ENCODE measurements at regions not wholly inside any gene's neighbourhood (a gene's known extent, or its start where the extent isn't known, plus 50 kb on each side); places are given as distances from the start of the nearest gene placed in this dataset.

- DNase-seq, result no peak
These were observed 72.9 kb downstream of the ZNF622 start for GRCh38 chr5:16392718-16393117.

GRCh38 chr5:16391858-16392649 lies 73.5 kb downstream of the ZNF622 start:
- no peak for DNase-seq

GRCh38 chr5:16390825-16391224 lies 74.8 kb downstream of the ZNF622 start:
- DNase-seq, result no peak

- DNase-seq, result no peak
These were observed 80.0 kb downstream of the ZNF622 start for GRCh38 chr5:16385516-16386090.

GRCh38 chr5:16384804-16385203 lies 80.8 kb downstream of the ZNF622 start:
- DNase-seq, result no peak

GRCh38 chr5:16384222-16384621 lies 81.4 kb downstream of the ZNF622 start:
- no peak for DNase-seq

- no peak for DNase-seq
These were observed 82.0 kb downstream of the ZNF622 start for GRCh38 chr5:16383544-16384052.

DNA sequence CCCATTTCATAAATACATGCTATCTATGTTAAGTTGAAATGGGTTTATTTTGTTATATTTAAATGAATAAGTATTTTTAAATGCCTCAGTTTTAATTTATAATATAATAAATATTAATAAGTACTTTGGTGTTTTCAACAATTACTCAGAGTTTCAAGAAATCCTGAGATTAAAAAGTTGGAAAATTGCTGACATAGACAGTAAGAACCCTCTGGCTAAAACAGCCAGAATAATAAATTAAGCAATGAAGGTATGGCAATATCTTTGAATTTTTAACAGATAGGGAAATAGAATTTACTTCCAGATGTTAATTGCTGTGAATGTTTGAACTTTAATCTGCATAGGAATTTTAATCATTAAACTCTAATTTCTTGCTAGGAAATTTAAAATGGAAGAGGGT lies 83.6 kb downstream of the ZNF622 start:
- no peak for DNase-seq

GRCh38 chr5:16378762-16379161 lies 86.8 kb downstream of the ZNF622 start:
- DNase-seq, result no peak

- no peak for DNase-seq
These were observed 93.1 kb downstream of the ZNF622 start for GRCh38 chr5:16372493-16372892.

DNA sequence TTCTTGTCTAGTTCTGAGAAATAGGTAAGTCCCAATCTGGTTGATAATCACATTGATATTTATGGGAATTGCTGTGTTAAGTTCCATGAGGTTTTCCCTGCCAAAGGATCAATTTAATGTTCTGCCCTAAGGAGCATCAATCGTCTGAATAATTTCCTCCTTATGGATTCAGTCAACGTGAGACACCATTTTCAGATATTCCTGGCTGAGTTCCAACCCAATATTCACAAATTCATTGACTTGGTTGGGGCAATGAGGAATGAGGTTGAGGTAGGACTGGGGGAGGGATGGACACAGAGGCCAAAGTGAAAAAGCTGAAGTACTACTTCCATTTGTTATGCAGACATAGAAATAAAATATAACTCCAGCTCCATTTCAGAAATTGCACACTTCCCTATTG lies 99.1 kb downstream of the ZNF622 start:
- no peak for DNase-seq

DNA sequence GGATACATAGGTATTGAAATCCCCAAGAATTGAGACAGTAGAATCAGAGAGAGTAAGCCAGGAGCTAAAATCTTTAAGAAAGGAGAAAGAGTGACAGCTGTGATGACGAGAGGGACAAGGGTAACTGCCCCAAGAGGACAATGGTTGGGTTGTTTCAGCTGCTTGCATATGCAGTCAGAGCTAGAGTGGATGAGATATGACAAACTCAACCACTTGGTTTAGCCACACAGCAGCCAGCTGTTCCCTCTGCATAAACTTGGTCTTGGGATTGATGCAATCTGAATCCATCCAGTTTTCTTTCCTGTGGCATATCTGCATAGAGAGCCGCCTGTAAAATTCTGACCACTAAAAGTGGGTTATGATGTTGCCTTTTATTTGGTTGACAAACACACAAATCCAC lies 100.7 kb downstream of the ZNF622 start:
- DNase-seq, result no peak

DNA sequence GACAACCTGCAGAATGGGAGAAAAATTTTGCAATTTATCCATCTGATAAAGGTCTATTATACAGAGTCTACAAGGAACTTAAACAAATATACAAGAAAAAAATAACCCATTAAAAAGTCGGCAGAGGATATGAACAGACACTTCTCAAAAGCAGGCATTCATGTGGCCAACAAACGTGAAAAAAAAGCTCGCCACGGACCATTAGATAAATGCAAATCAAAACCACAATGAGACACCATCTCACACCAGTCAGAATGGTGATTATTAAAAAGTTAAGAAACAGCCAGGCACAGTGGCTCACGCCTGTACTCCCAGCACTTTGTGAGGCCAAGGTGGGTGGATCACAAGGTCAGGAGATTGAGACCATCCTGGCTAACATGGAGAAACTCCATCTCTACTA lies 112.2 kb downstream of the ZNF622 start:
- peak; percentile 43 for DNase-seq

DNA sequence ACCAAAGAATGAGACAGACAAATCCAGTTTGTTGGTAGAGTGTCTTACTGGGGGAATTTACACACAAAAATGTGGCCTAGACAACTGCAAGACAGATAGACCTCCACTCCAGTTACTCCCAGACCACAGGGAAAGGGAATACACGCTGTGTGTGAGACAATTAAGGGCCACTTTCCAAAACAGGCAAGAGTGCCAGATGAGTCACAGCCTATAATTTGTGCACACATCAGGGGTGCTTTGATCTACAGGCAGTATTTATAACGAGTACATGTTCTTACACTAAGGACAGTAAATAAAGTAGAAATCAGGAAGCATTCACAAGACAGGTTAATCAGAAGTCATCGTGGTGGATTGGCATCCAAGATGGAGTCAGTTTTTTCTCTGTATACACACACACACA lies 114.8 kb downstream of the ZNF622 start:
- DNase-seq, result no peak

DNA sequence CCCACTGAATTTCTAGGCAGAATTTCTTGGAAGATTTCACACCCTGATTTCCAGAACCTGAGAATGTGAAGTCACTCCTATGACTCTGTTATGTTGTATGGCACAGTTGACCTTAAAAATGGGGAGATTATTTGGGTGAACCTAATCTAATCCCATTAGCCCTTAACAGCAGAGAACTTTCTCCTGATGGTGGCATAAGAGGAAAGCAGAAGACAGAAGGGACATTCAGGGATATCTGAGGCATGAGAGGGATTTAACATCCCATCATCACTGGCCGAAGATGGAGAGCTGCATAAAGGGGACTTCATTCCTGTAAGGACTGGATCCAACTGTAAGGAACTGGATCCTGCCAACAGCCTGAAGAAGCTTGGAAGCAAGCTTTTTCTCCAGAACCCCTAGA lies 119.2 kb downstream of the ZNF622 start:
- no peak for DNase-seq

DNA sequence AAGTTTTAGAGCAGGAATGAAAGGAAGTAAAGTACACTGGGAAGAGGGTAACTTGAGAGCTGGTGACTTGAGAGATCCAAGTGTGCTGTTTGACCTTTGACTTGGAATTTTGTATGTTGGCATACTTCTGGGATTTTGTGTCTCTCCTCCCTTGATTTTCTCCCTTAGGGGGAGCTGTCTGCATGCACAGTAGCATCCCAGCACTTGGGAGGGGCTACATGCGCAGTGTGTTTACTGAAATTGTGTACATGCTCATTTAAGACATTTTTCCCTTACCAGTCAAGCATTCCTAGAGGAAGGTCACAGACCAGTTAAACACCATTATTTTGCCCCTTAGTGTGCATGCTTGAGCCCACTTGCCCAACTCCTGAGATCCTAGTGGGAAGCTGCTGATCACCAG lies 120.1 kb downstream of the ZNF622 start:
- DNase-seq, result no peak

DNA sequence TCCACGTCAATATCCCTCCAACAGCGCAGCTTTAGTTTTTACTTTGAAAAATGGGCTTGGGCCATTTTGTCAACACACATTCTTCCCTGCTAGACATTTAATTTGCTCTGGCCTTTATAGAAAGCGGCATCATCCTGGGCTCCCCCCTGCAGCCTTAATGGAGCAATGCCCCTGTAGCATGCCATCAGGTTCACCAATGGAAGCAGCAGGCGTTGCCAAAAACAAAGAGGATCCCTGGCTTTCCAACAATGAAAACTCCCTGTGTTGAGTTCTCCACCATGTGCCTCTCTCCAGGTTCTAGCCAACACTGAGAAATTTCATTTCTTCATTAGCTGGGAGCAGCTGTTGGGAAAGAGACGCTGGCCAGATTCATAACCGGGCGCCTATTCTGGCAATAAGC lies 139.5 kb downstream of the ZNF622 start:
- DNase-seq, result no peak

DNA sequence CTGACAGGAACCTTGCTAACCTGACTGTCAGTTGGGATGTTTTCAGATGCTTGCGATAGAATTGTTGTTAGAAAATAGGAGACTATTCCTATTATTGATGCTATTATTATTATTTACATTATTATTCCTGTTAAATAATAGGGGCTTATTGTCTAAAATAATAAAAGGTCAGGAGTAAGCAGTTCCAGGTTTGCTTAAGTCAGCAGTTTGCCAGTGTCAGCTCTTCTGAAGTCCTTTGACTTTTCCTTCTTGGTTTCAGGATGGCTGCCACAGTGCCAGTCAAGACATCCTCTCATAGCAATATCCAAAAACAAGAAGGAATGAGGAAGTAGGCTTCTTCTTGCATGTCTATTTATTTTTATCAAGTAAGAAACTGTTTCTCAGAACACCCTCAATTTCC lies 141.7 kb upstream of the MARCHF11 start:
- DNase-seq, result no peak

- no peak for DNase-seq
These were observed 135.9 kb upstream of the MARCHF11 start for GRCh38 chr5:16315501-16315900.

DNA sequence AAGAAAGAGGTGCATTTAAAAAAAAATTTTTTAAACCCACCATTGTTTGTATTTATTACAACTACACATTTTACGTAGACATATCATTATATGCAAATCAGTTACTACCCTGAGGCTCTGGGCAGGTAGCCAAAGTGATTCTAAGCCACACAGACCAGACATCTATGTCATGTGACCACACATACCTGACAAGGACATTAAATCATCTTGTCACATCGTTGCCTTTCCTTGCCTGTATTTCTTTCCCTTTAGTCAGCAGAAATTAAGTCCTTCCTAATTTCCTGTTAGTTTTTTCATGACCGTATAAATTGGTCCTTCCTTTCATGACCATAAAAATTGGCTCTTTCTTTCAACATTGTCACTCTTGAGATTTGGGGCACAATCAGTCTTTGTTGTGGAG lies 134.2 kb upstream of the MARCHF11 start:
- DNase-seq, result no peak

GRCh38 chr5:16312785-16313184 lies 133.2 kb upstream of the MARCHF11 start:
- no peak for DNase-seq

- DNase-seq, result no peak
These were observed 132.1 kb upstream of the MARCHF11 start for GRCh38 chr5:16311666-16312065.

DNA sequence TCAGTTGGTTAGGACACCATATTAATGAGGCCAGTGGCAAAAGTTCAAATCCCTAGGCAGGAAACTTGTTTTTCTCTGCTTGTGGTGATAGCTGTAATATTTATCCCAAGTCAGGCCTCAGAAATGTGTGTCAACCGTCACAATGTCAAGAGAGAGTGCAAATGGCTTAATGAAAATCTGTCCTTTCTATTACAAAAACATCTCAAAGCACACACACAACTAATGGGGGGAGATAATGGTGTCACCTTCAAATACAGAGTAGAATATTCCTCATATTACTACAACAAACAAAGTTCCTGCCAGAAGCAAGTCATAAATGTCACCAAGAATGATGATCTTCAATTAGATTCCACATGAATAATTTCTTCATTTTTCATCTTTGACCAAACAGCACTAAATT lies 127.2 kb upstream of the MARCHF11 start:
- DNase-seq, result no peak

DNA sequence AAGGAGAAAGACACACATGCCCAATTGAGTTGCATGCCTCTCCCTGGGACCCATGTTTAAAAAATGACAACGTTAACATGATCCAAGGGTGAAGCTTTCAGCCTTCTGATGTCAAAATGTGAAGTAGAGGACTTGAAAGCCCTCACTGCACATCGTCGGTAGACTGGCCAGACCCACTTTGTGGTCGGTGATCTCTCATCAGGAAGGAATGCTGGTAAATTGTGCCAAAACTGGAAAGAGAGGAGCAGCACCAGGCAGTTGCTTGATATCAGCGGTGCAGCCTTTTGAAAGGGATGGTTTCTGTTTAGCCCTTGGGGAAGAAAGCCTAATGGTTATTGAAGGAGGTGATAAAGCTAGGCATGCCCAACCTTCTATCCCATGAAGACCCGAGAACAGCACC lies 125.3 kb upstream of the MARCHF11 start:
- DNase-seq, result no peak

DNA sequence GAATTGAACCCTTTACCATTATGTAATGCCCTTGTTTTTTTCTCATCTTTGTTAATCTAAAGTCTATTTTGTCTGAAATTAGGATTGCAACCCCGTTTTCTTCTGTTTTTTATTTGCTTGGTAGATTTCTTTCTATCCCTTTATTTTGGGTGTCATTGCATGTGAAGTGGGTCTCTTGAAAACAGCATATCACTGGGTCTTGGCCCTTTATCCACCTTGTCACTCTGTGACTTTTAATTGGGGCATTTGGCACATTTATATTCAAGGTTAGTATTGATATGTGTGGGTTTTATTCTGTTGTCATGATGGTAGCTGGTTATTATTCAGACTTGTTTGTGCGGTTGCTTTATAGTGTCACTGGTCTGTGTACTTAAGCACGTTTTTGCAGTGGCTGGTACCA lies 117.4 kb upstream of the MARCHF11 start:
- DNase-seq, result no peak

Data from NCI-H526 treated with DMSO at 0.1 percent for 48 hours (cell line).